ENCODE measurements at regions not wholly inside any gene's neighbourhood (a gene's known extent, or its start where the extent isn't known, plus 50 kb on each side); places are given as distances from the start of the nearest gene placed in this dataset.

DNA sequence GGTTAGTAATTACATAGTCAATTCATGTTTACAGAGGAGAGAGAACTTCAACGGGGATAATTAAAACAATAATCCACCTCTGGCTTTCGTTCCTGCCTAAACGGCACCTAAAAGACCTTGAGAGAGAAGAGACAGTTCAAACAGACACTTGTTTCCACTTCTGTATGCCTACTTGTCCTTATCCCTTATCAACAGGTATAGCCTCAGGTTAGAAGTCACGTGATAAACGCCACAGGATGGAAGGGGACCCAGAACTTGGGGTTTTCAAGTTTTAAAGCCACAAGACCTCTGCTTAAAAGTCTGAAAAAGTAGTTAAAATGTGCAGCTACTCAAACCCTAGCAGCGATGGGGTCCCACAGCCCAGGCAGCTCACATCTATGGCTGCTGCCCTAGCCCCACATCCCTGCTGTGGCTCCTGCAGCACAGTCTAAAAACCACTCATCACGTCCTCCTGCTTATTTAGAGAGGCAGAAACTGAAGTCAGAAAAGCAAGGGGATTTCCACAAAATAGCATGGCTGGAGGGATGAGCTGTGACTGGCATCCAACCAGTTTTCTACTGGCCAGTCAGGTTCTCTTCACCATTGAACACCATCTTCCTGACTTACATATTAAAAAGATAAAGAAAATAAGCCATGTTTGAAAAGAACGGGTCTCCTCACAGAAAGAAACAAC, 51.2 kb upstream of the SEC16B start:
- H3K4me3 ChIP-seq (ENCODE audit: low read depth, low read length), result no peak overlapping the region
- TF ChIP-seq, protein P1, sequence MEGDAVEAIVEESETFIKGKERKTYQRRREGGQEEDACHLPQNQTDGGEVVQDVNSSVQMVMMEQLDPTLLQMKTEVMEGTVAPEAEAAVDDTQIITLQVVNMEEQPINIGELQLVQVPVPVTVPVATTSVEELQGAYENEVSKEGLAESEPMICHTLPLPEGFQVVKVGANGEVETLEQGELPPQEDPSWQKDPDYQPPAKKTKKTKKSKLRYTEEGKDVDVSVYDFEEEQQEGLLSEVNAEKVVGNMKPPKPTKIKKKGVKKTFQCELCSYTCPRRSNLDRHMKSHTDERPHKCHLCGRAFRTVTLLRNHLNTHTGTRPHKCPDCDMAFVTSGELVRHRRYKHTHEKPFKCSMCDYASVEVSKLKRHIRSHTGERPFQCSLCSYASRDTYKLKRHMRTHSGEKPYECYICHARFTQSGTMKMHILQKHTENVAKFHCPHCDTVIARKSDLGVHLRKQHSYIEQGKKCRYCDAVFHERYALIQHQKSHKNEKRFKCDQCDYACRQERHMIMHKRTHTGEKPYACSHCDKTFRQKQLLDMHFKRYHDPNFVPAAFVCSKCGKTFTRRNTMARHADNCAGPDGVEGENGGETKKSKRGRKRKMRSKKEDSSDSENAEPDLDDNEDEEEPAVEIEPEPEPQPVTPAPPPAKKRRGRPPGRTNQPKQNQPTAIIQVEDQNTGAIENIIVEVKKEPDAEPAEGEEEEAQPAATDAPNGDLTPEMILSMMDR (IDR thresholded peaks at IDR 0.05; ENCODE audit: borderline replicate concordance, insufficient read depth, low read depth, low read length), result no peak

DNA sequence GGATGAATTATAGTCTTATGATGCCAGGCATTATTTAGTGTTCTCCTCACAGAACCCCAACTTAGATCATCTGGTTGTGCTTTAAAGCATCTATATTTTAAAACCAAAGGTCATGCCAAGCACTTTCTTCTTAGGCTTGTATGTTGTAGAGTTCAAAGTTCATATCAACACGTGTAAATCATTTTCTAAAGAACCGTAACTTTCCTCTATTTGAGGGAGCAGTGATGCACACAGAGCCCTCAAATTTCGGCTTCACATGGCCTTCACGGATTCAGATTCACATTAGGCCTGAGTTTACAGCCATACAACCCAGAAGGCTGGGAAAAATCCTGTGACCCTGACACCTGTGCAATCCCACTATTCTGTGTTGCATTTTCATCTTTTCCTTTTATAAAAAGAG, 52.1 kb upstream of the SEC16B start:
- H3K4me3 ChIP-seq (ENCODE audit: low read depth, low read length), result no peak overlapping the region
- TF ChIP-seq, protein P1 (IDR thresholded peaks at IDR 0.05; ENCODE audit: borderline replicate concordance, insufficient read depth, low read depth, low read length), result no peak

DNA sequence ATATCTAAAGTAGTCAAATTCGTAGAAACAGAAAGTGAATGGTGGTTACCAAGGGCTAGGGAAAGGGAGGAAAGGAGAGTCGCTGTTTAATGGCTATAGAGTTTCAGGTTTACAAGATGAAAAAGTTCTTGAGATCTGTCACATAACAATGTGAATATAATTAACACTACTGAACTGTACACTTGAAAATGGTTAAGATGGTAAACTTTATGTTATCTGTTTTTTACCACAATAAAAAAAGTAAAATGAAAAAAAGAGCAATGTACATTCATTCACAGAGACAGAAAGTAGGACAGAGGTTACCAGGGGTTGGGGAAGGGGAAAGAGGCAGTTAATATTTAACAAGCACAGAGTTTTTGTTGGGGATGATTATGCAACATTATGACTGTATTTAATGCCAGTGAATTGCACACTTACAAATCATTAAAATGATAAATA, 53.3 kb upstream of the SEC16B start:
- no peak overlapping the region for H3K4me3 ChIP-seq (ENCODE audit: low read depth, low read length)
- TF ChIP-seq, protein P1 (IDR thresholded peaks at IDR 0.05; ENCODE audit: borderline replicate concordance, insufficient read depth, low read depth, low read length), result no peak

DNA sequence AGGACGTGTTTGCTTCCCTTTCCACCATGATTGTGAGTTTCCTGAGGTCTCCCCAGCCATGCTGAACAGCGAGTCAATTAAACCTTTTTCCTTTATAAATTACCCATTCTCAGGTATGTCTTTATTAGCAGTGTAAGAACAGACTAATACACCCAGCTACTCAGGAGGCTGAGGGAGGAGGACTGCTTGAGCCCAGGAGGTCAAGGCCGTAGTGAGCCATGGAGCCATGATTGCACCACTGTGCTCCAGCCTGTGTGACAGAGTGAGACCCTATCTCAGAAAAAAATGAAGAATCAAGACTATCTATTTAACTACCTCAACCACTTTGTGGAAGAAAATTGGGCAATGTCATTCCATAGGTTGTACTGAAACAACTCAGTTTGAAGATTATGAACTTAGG, 54.6 kb upstream of the SEC16B start:
- TF ChIP-seq, protein P1 (IDR thresholded peaks at IDR 0.05; ENCODE audit: borderline replicate concordance, insufficient read depth, low read depth, low read length), result no peak
- no peak overlapping the region for H3K4me3 ChIP-seq (ENCODE audit: low read depth, low read length)

DNA sequence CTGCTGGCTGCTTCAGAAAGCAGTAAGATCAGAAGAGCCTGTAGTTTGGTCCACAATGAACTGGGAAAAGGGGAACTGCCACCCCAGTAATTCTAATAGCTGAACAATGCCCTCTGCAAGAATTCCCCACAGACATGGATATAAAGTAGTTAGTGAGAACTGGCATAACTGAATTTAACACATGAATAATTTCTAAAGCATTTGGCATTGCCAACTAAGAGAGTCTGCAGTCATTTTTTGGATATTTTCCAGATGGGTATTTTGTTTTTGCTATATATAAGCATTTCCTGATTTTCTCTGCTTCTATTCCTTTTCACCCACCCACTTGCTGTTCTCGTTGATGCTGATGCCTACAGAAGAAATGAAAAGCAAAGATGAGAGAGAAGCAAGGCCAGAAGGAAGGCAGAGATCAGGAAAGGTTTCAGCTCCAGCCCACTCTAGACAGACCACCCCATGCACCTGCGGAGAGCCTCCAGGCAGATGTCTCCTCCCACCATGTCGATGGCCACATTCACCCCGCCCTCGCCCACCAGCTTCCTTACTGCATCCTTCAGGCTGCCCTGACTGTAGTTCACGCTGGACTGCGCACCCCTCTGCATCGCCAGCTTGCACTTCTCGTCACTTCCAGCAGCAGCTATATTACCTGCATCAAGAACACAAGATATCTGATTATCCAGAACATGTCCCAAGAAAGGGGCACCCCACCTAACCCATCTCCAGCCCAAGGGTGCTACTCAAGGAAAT, 55.9 kb upstream of the SEC16B start:
- TF ChIP-seq, protein P1 (IDR thresholded peaks at IDR 0.05; ENCODE audit: borderline replicate concordance, insufficient read depth, low read depth, low read length), result no peak
- H3K4me3 ChIP-seq (ENCODE audit: low read depth, low read length), result no peak overlapping the region

DNA sequence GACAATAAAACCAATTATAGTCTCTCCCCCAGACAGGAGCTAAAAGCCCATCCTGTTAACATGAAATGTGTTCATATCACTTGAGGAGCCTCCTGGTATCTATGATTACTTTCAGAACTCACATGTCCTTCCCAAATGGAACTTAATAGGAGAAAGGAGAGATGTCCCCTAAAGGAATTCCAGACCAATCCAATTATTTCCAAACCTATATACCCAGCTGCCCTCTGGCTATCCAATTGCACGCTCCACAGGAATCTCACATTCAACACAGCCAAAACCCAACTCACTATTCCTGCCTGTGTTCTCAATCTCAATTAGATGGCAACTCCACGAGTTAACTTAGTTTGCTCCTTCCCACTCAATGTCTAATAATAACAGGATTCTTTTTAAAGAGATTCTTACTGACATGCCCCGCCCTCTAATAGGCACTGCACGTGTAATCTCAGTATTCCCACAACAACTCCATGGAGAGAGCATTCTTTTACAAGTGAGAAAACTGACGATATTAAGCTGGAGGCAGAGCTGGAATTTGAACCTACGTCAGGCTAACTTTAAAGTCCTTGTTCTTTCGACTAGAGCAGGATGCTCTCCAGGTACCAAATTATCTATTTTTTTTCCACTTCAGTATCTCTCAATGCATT, 59.1 kb upstream of the SEC16B start:
- no peak overlapping the region for H3K4me3 ChIP-seq (ENCODE audit: low read depth, low read length)
- TF ChIP-seq, protein P1 (IDR thresholded peaks at IDR 0.05; ENCODE audit: borderline replicate concordance, insufficient read depth, low read depth, low read length), result no peak
